ENCODE measurements at regions not wholly inside any gene's neighbourhood (a gene's known extent, or its start where the extent isn't known, plus 50 kb on each side); places are given as distances from the start of the nearest gene placed in this dataset.

GRCh38 chr1:168443899-168444298 lies 99.9 kb downstream of the XCL2 start:
- Histone ChIP-seq H3K27ac (ENCODE audit: low read depth, low read length) (no peak overlapping the region), H3K36me3 (ENCODE audit: low read length) (no peaks in the 10 kb centered on the region), H4K20me1 (ENCODE audit: low read depth, low read length) (no peaks in the 10 kb centered on the region), H3K9me2 (replicated peaks; ENCODE audit: insufficient read depth, low read length) (no peaks in the 10 kb centered on the region), H3K27me3 (ENCODE audit: low read length) (no peaks in the 10 kb centered on the region), H2AFZ (ENCODE audit: low read depth, low read length, severe bottlenecking) (no peak overlapping the region), H3K9ac (ENCODE audit: low read length) (no peak overlapping the region), H3K9me3 (ENCODE audit: insufficient read depth, low read length) (no peaks in the 10 kb centered on the region), H3K79me2 (ENCODE audit: insufficient read depth, low read length) (no peaks in the 10 kb centered on the region), H3K4me2 (ENCODE audit: low read depth, low read length, poor library complexity, severe bottlenecking) (no peak overlapping the region), H3K4me3 (ENCODE audit: insufficient read depth, low read length, poor library complexity, severe bottlenecking) (no peak overlapping the region), H3F3A (ENCODE audit: insufficient read depth) (no peaks in the 10 kb centered on the region)
- TF ChIP-seq EZH2phosphoT487 (conservative IDR thresholded peaks at IDR 0.05; ENCODE audit: low read length) (no peak), CTCF (IDR thresholded peaks at IDR 0.05; ENCODE audit: insufficient read depth, low read length, poor library complexity, severe bottlenecking) (no peak)

GRCh38 chr1:168443356-168443755 lies 100.4 kb downstream of the XCL2 start:
- Histone ChIP-seq H2AFZ (ENCODE audit: low read depth, low read length, severe bottlenecking) (no peak overlapping the region), H3F3A (ENCODE audit: insufficient read depth) (no peaks in the 10 kb centered on the region), H3K4me2 (ENCODE audit: low read depth, low read length, poor library complexity, severe bottlenecking) (no peak overlapping the region), H3K79me2 (ENCODE audit: insufficient read depth, low read length) (no peaks in the 10 kb centered on the region), H3K27ac (ENCODE audit: low read depth, low read length) (no peak overlapping the region), H3K9me2 (replicated peaks; ENCODE audit: insufficient read depth, low read length) (no peaks in the 10 kb centered on the region), H3K27me3 (ENCODE audit: low read length) (no peaks in the 10 kb centered on the region), H3K4me3 (ENCODE audit: insufficient read depth, low read length, poor library complexity, severe bottlenecking) (no peak overlapping the region), H4K20me1 (ENCODE audit: low read depth, low read length) (no peaks in the 10 kb centered on the region), H3K9me3 (ENCODE audit: insufficient read depth, low read length) (no peaks in the 10 kb centered on the region), H3K9ac (ENCODE audit: low read length) (no peak overlapping the region), H3K36me3 (ENCODE audit: low read length) (no peaks in the 10 kb centered on the region)
- no peak for TF ChIP-seq CTCF (IDR thresholded peaks at IDR 0.05; ENCODE audit: insufficient read depth, low read length, poor library complexity, severe bottlenecking)
- no peak for TF ChIP-seq EZH2phosphoT487 (conservative IDR thresholded peaks at IDR 0.05; ENCODE audit: low read length)

- TF ChIP-seq CTCF (IDR thresholded peaks at IDR 0.05; ENCODE audit: insufficient read depth, low read length, poor library complexity, severe bottlenecking): no peak
- Histone ChIP-seq H3K36me3 (ENCODE audit: low read length) (no peaks in the 10 kb centered on the region), H3K79me2 (ENCODE audit: insufficient read depth, low read length) (no peaks in the 10 kb centered on the region), H3K27ac (ENCODE audit: low read depth, low read length) (no peak overlapping the region), H3F3A (ENCODE audit: insufficient read depth) (no peaks in the 10 kb centered on the region), H3K27me3 (ENCODE audit: low read length) (no peaks in the 10 kb centered on the region), H3K4me3 (ENCODE audit: insufficient read depth, low read length, poor library complexity, severe bottlenecking) (no peak overlapping the region), H3K9me3 (ENCODE audit: insufficient read depth, low read length) (no peaks in the 10 kb centered on the region), H3K9ac (ENCODE audit: low read length) (no peak overlapping the region), H4K20me1 (ENCODE audit: low read depth, low read length) (no peaks in the 10 kb centered on the region), H3K4me2 (ENCODE audit: low read depth, low read length, poor library complexity, severe bottlenecking) (no peak overlapping the region), H3K9me2 (replicated peaks; ENCODE audit: insufficient read depth, low read length) (no peaks in the 10 kb centered on the region), H2AFZ (ENCODE audit: low read depth, low read length, severe bottlenecking) (no peak overlapping the region)
These were observed 100.9 kb downstream of the XCL2 start for GRCh38 chr1:168442931-168443330.

- H3K27ac ChIP-seq (ENCODE audit: low read depth, low read length): no peak overlapping the region
- no peaks in the 10 kb centered on the region for H3K9me3 ChIP-seq (ENCODE audit: insufficient read depth, low read length)
- H3K79me2 ChIP-seq (ENCODE audit: insufficient read depth, low read length): no peaks in the 10 kb centered on the region
- no peaks in the 10 kb centered on the region for H3K36me3 ChIP-seq (ENCODE audit: low read length)
- H3F3A ChIP-seq (ENCODE audit: insufficient read depth): no peaks in the 10 kb centered on the region
- H3K4me3 ChIP-seq (ENCODE audit: insufficient read depth, low read length, poor library complexity, severe bottlenecking): no peak overlapping the region
- no peaks in the 10 kb centered on the region for H3K9me2 ChIP-seq (replicated peaks; ENCODE audit: insufficient read depth, low read length)
- H2AFZ ChIP-seq (ENCODE audit: low read depth, low read length, severe bottlenecking): no peak overlapping the region
- no peak overlapping the region for H3K9ac ChIP-seq (ENCODE audit: low read length)
- no peaks in the 10 kb centered on the region for H3K27me3 ChIP-seq (ENCODE audit: low read length)
- H4K20me1 ChIP-seq (ENCODE audit: low read depth, low read length): no peaks in the 10 kb centered on the region
- H3K4me2 ChIP-seq (ENCODE audit: low read depth, low read length, poor library complexity, severe bottlenecking): no peak overlapping the region
- no peak for TF ChIP-seq CTCF (IDR thresholded peaks at IDR 0.05; ENCODE audit: insufficient read depth, low read length, poor library complexity, severe bottlenecking)
- TF ChIP-seq EZH2phosphoT487 (conservative IDR thresholded peaks at IDR 0.05; ENCODE audit: low read length): no peak
These were observed 102.1 kb downstream of the XCL2 start for GRCh38 chr1:168441745-168442144.

Data from SU-DHL-6 (cell line).